HG03469 (cell line): ENCODE measurements at regions not wholly inside any gene's neighbourhood (a gene's known extent, or its start where the extent isn't known, plus 50 kb on each side); places are given as distances from the start of the nearest gene placed in this dataset.

ENCODE experiments used
- ATAC-seq: cut with Tn5 transposase; IDR thresholded peaks from one replicate; pipeline ENCODE4 v1.9.1; 2021; ENCODE audit warnings: mild to moderate bottlenecking, moderate library complexity, moderate number of reproducible peaks; ENCODE audit not compliant: unreplicated experiment

DNA sequence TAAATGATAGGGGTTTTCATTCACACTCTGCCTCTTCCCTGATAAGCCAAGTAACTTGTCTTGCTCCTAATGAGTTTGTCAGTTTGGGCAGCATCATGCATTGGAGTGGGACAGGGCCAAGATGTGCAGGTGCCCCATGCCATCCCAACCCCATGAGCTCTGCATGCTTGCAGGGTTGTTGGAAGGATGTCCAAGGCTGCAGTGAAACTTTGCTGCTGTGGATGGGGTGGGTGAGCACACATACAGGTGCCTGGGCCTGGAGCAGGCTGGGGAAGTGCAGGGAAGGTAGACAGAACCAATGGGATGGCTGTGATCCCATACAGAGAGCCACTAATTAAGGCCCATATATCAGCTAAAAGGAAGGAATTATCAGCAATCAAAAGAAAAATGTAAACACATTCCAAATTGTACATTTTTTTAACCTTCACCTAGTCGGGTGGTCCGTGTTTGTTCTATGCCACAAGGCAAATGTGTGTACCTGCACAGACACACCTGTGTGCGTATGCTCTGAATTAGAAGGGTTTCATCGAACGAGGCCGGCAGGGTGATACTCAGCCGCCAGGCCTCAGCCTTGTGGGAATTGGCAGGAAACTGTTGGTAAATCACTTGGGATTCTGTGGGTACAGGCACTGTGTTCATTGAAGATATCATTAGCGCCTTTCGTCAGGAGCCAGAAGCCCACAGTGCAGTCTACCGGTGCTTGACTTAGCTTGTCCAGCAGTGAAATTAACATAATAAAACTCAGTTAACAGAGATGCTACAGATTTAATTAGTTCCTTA, 342.9 kb downstream of the MYCN start:
- ATAC-seq = no peak

- no peak for ATAC-seq
These were observed 342.2 kb downstream of the MYCN start for GRCh38 chr2:16282511-16282910.

GRCh38 chr2:16281451-16282335, 341.3 kb downstream of the MYCN start:
- ATAC-seq = no peak

GRCh38 chr2:16280081-16280480, 339.7 kb downstream of the MYCN start:
- no peak for ATAC-seq

GRCh38 chr2:16279641-16280040, 339.3 kb downstream of the MYCN start:
- ATAC-seq = no peak

GRCh38 chr2:16279201-16279570, 338.8 kb downstream of the MYCN start:
- ATAC-seq = no peak

- ATAC-seq = no peak
These were observed 338.3 kb downstream of the MYCN start for GRCh38 chr2:16278421-16279200.

- ATAC-seq = no peak
These were observed 336.8 kb downstream of the MYCN start for GRCh38 chr2:16277117-16277516.

- no peak for ATAC-seq
These were observed 335.3 kb downstream of the MYCN start for GRCh38 chr2:16275661-16276060.

DNA sequence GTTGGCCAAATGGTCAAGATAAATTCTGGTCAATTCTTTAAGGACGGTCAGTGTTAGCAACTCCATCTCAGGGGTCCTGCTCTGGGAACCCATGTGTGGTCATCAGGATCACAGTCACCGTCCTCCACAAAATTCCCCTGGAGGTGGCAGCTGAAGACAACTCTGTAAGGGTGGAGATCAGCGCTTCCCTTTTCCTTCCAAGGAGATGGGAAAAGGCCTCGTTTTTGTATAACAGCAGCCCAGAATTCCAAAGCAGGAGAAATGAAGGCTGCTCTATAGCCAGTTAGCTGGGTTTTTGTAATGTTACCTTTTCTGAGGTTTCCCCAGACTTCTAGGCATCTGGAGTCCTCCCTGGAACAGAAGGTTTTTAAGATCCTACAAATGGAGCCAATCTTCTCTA, 334.8 kb downstream of the MYCN start:
- ATAC-seq = no peak

DNA sequence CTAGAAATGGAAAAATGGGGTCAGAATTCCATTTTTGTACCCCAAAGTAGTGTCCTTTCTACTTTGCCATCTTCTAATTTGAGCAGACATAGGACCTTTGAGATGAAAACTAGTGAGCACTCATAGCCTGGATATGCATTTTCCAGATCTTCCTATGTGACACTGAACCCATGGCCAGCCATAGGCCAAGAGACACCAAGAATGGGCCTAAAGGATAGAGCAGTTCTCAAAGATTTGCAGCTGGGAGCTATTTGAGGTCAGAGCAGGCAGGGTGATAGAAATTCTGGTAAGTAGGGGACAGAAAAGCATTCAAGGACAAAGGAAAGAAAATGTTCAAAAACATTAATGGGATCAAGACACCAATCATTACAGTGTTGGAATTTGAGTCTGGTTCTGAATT, 332.8 kb downstream of the MYCN start:
- no peak for ATAC-seq

- no peak for ATAC-seq
These were observed 331.9 kb downstream of the MYCN start for GRCh38 chr2:16272038-16272788.

DNA sequence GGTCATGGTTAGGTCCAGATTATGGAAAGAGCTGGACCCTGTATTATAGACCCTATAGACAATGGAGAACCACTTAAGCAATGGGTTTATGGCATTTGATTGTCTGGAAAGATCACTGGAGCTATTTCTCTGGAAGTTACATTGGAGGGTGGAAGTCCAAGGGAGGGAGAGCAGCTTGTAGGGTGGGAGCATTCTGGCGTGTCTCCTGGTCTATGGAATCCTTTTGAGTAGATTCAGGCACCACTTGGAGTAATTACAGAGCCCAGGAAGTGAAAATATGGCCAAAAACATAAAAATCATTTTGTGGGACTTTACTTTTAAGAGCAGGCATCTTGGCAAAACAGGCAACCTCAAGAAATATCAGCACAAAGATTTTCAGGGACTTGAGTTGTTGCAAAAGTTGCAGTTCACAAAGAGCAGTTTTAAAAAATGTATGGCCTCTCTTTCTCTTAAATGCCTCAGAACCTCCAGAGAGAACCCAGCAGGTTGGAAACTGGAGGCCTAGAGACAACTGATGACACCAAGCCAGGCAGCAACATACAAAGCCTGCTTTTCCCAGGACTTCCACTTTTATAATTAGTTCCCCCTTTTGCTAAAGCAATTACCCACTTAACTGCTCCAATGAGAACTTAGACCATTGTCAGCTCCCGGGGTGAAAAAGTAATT, 331.0 kb downstream of the MYCN start:
- no peak for ATAC-seq

- no peak for ATAC-seq
These were observed 330.1 kb downstream of the MYCN start for GRCh38 chr2:16270441-16270840.

GRCh38 chr2:16268301-16269000, 328.1 kb downstream of the MYCN start:
- ATAC-seq = no peak

DNA sequence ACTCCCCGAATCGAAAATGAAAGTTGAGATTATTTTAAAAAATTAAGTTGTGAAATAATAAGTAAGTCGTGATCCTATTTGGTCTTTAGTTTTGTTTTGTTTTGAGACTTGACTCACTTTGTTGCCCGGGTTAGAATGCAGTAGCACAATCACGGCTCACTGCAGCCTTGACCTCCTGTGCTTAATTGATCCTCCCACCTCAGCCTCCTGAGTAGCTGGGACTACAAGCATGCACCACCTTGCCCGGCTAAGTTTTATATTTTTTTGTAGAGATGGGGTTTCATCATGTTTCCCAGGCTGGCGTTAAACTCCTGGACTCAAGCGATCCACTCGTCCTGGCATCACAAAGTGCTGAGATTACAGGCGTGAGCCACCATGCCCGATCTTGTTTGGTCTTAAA, 326.2 kb downstream of the MYCN start:
- ATAC-seq = no peak

DNA sequence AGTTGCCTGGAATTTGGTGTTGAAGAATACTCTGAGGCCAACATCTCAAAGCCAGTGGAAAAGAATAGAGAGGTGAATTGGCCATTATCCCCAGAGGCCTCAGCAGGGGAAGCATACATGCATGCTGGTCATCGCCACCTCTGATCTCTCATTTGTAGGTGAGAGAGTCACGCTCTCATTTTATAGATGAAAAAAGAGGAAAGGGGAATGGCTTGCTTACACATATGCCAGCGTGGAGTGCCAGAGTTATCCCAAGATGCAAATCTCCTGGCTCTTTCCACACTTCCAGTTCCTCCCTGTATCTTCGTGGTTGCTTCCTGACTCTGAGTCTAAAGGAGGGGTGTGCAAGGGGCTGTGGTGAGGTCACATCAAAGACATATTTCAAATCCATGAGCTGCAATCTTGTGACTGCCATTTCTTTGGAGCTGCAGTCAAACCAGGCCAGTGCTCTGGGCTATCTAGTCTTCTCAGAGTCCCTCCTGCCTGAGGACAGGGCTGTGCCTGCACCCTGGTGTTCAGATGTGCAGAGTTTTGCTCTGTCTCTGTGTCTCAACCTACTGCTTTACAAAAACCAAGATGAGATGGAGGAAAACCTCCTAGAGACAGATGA, 324.7 kb downstream of the MYCN start:
- ATAC-seq = no peak

- no peak for ATAC-seq
These were observed 324.1 kb downstream of the MYCN start for GRCh38 chr2:16264491-16264890.

DNA sequence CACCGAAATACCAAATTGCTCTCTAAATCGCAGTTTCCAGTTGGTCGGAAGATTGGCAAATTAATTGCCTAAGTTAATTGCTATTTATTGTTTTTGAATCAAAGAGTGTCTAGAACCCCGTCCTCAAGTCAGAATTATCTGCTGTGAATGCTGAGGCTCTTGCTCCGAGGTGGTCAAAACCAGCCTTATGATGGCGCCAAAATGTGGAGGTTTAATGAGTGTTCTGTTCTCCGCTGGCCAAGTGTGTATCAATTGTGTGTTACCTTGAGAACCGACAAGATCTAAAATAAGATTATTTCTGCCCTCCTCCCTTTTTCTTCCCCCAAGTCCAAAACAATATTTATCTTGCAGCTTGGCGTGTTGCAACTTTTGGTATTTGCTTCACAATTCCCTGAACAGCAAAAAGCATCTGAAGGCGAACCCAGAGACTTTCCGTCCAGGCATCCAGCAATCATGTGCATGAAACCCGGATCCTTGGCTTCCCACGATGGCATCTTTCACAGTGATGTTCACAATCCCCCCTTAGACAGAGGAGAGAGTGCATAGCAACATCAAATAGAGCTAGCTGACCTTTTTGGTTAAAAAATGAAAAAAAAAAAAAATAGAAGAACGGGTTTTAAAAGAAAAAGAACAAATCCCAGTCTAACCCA, 323.0 kb downstream of the MYCN start:
- no peak for ATAC-seq
